ENCODE measurements at regions not wholly inside any gene's neighbourhood (a gene's known extent, or its start where the extent isn't known, plus 50 kb on each side); places are given as distances from the start of the nearest gene placed in this dataset.

- DNase-seq, result no peak
- intact Hi-C loops (cut with micrococcal nuclease), result no loop called here
Measured at GRCh38 chr2:215746887-215747615, 266.3 kb downstream of the MREG start.

GRCh38 chr2:215746226-215746886, 267.0 kb downstream of the MREG start:
- ATAC-seq, result no peak

More at GRCh38 chr2:215746887-215747615, 266.3 kb downstream of the MREG start:
- no peaks in the 10 kb centered on the region for H3K9me3 ChIP-seq (ENCODE audit: control insufficient read depth, insufficient read depth, low read length)
- H3K36me3 Mint-ChIP-seq, result no peaks in the 10 kb centered on the region
- H3K27ac Mint-ChIP-seq, result no peak overlapping the region
- H3K27me3 ChIP-seq (ENCODE audit: control insufficient read depth, insufficient read depth, low read length), result no peaks in the 10 kb centered on the region
- peaks cover 8 to 11% of the 10 kb centered on the region in 2 donors for H3K27me3 Mint-ChIP-seq (ENCODE audit: low read depth in 2 of 2)
- no peak for ATAC-seq
- no peak overlapping the region for H3K4me3 Mint-ChIP-seq
- TF ChIP-seq CTCF (IDR thresholded peaks at IDR 0.05), result no peak
- H3K4me3 ChIP-seq (ENCODE audit: low read length), result no peak overlapping the region
- no peaks in the 10 kb centered on the region for H3K9me3 Mint-ChIP-seq
- H3K4me1 ChIP-seq (ENCODE audit: control insufficient read depth, insufficient read depth, low read length), result peaks cover 7% of the 10 kb centered on the region
- H3K27ac ChIP-seq (ENCODE audit: low read length), result no peak overlapping the region
- 71% methylated on average over 3 of the region's 3 CpGs for WGBS (ENCODE audit: insufficient coverage)
- no peaks in the 10 kb centered on the region for H3K36me3 ChIP-seq (ENCODE audit: control insufficient read depth, insufficient read depth, low read length)
- peaks cover 10 to 27% of the 10 kb centered on the region in 2 donors for H3K4me1 Mint-ChIP-seq

GRCh38 chr2:215745331-215745730, 268.0 kb downstream of the MREG start:
- Mint-ChIP-seq H3K27ac (no peak overlapping the region), H3K9me3 (no peaks in the 10 kb centered on the region), H3K4me3 (no peak overlapping the region), H3K4me1 (peaks cover 0 to 12% of the 10 kb centered on the region in 2 donors), H3K36me3 (no peaks in the 10 kb centered on the region), H3K27me3 (ENCODE audit: low read depth in 2 of 2) (peaks cover 6 to 23% of the 10 kb centered on the region in 2 donors)
- no peak for TF ChIP-seq CTCF (IDR thresholded peaks at IDR 0.05)
- Histone ChIP-seq H3K27ac (ENCODE audit: low read length) (no peak overlapping the region), H3K36me3 (ENCODE audit: control insufficient read depth, insufficient read depth, low read length) (no peaks in the 10 kb centered on the region), H3K4me1 (ENCODE audit: control insufficient read depth, insufficient read depth, low read length) (no peaks in the 10 kb centered on the region), H3K4me3 (ENCODE audit: low read length) (no peak overlapping the region), H3K27me3 (ENCODE audit: control insufficient read depth, insufficient read depth, low read length) (no peaks in the 10 kb centered on the region), H3K9me3 (ENCODE audit: control insufficient read depth, insufficient read depth, low read length) (no peaks in the 10 kb centered on the region)
- intact Hi-C loops (cut with micrococcal nuclease), result no loop called here
- 67% methylated on average over 2 of the region's 2 CpGs for WGBS (ENCODE audit: insufficient coverage)
- DNase-seq, result no peak
- no peak for ATAC-seq

More at GRCh38 chr2:215746226-215746886, 267.0 kb downstream of the MREG start:
- no peak overlapping the region for H3K4me3 Mint-ChIP-seq
- DNase-seq, result no peak
- no peaks in the 10 kb centered on the region for H3K36me3 ChIP-seq (ENCODE audit: control insufficient read depth, insufficient read depth, low read length)
- WGBS (ENCODE audit: insufficient coverage), result 51% methylated on average over 9 of the region's 9 CpGs
- H3K27ac ChIP-seq (ENCODE audit: low read length), result no peak overlapping the region
- no peaks in the 10 kb centered on the region for H3K36me3 Mint-ChIP-seq
- peaks cover 6 to 14% of the 10 kb centered on the region in 2 donors for H3K27me3 Mint-ChIP-seq (ENCODE audit: low read depth in 2 of 2)
- H3K4me1 ChIP-seq (ENCODE audit: control insufficient read depth, insufficient read depth, low read length), result peaks cover 7% of the 10 kb centered on the region
- H3K27me3 ChIP-seq (ENCODE audit: control insufficient read depth, insufficient read depth, low read length), result no peaks in the 10 kb centered on the region
- no peaks in the 10 kb centered on the region for H3K9me3 ChIP-seq (ENCODE audit: control insufficient read depth, insufficient read depth, low read length)
- H3K9me3 Mint-ChIP-seq, result no peaks in the 10 kb centered on the region
- intact Hi-C loops (cut with micrococcal nuclease), result no loop called here
- no peak for TF ChIP-seq CTCF (IDR thresholded peaks at IDR 0.05)
- H3K4me3 ChIP-seq (ENCODE audit: low read length), result no peak overlapping the region
- H3K27ac Mint-ChIP-seq, result no peak overlapping the region
- peaks cover 8 to 20% of the 10 kb centered on the region in 2 donors for H3K4me1 Mint-ChIP-seq

All from natural killer cell (primary cell).